H9 (cell line): ENCODE measurements at regions not wholly inside any gene's neighbourhood (a gene's known extent, or its start where the extent isn't known, plus 50 kb on each side); places are given as distances from the start of the nearest gene placed in this dataset.

Experiments used
- DNase-seq: peaks from one replicate; pipeline ENCODE4 v3.0.0-alpha.2; 2017
- H2AFZ ChIP-seq: one replicate; pipeline ENCODE4 v1.6.1; 2013; ENCODE audit warnings: mild to moderate bottlenecking, low read length, control low read depth, moderate library complexity
- H2AK5ac ChIP-seq: 2 replicates; pipeline ENCODE4 v1.6.1; 2013; ENCODE audit warnings: low read length, control low read depth, mixed read lengths; ENCODE audit not compliant: insufficient read length
- H2BK120ac ChIP-seq: one replicate; pipeline ENCODE4 v1.6.1; 2013; ENCODE audit warnings: low read depth, mild to moderate bottlenecking, low read length, control low read depth, inconsistent platforms; ENCODE audit not compliant: poor library complexity, severe bottlenecking
- H2BK12ac ChIP-seq: 2 replicates; pipeline ENCODE4 v1.6.1; 2013; ENCODE audit warnings: low read length, control low read depth, mixed read lengths, low read depth; ENCODE audit not compliant: insufficient read length
- H2BK15ac ChIP-seq: 2 replicates; pipeline ENCODE4 v1.6.1; 2013; ENCODE audit warnings: low read depth, low read length, control low read depth
- H2BK20ac ChIP-seq: one replicate; pipeline ENCODE4 v1.6.1; 2013; ENCODE audit warnings: low read depth, mild to moderate bottlenecking, low read length, control low read depth, inconsistent platforms; ENCODE audit not compliant: poor library complexity, severe bottlenecking
- H2BK5ac ChIP-seq: 2 replicates; pipeline ENCODE4 v1.6.1; 2013; ENCODE audit warnings: low read length, control low read depth, mixed read lengths; ENCODE audit not compliant: insufficient read length
- H3K14ac ChIP-seq: 2 replicates; pipeline ENCODE4 v1.6.1; 2013; ENCODE audit warnings: low read length, control low read depth; ENCODE audit not compliant: insufficient read depth
- H3K18ac ChIP-seq: 2 replicates; pipeline ENCODE4 v1.6.1; 2013; ENCODE audit warnings: low read depth, mild to moderate bottlenecking, mixed read lengths, low read length, control low read depth; ENCODE audit not compliant: insufficient read length
- H3K23ac ChIP-seq: 2 replicates; pipeline ENCODE4 v1.6.1; 2013; ENCODE audit warnings: low read length, control low read depth, mixed read lengths, low read depth; ENCODE audit not compliant: insufficient read length
- H3K23me2 ChIP-seq: 2 replicates; pipeline ENCODE4 v1.6.1; 2013; ENCODE audit warnings: low read depth, mild to moderate bottlenecking, mixed read lengths, low read length, control low read depth; ENCODE audit not compliant: insufficient read length, poor library complexity, severe bottlenecking
- H3K27ac ChIP-seq: 2 replicates; pipeline ENCODE4 v1.5.1; 2013; ENCODE audit warnings: low read length, control low read depth, mixed read lengths, low read depth; ENCODE audit not compliant: insufficient read length
- H3K27me3 ChIP-seq: 2 replicates; pipeline ENCODE4 v1.6.1; 2013; ENCODE audit warnings: low read length, control low read depth, inconsistent platforms; ENCODE audit not compliant: insufficient read depth
- H3K4ac ChIP-seq: 2 replicates; pipeline ENCODE4 v1.6.1; 2013; ENCODE audit warnings: low read depth, mild to moderate bottlenecking, control low read depth, inconsistent platforms, low read length, moderate library complexity
- H3K4me1 ChIP-seq: 2 replicates; pipeline ENCODE4 v1.6.1; 2013; ENCODE audit warnings: low read length, control low read depth, inconsistent platforms; ENCODE audit not compliant: insufficient read depth
- H3K4me2 ChIP-seq: 2 replicates; pipeline ENCODE4 v1.6.1; 2013; ENCODE audit warnings: low read length, control low read depth, mixed read lengths; ENCODE audit not compliant: insufficient read length, insufficient read depth
- H3K56ac ChIP-seq: 2 replicates; pipeline ENCODE4 v1.6.1; 2013; ENCODE audit warnings: low read depth, mild to moderate bottlenecking, mixed read lengths, low read length, control low read depth; ENCODE audit not compliant: insufficient read length
- H3K79me1 ChIP-seq: 2 replicates; pipeline ENCODE4 v1.6.1; 2013; ENCODE audit warnings: low read depth, mild to moderate bottlenecking, moderate library complexity, low read length, control low read depth, inconsistent platforms; ENCODE audit not compliant: insufficient read depth, poor library complexity, severe bottlenecking
- H3K79me2 ChIP-seq: 2 replicates; pipeline ENCODE4 v1.6.1; 2013; ENCODE audit warnings: low read length, control low read depth, inconsistent platforms; ENCODE audit not compliant: insufficient read depth
- H3K9ac ChIP-seq: 2 replicates; pipeline ENCODE4 v1.6.1; 2013; ENCODE audit warnings: low read length, control low read depth, mixed read lengths; ENCODE audit not compliant: insufficient read length; ENCODE audit errors: extremely low read depth
- H3K9me3 ChIP-seq: one replicate; pipeline ENCODE4 v1.6.1; 2013; ENCODE audit warnings: low read depth, low read length, inconsistent platforms; ENCODE audit not compliant: control insufficient read depth
- H3T11ph ChIP-seq: one replicate; pipeline ENCODE4 v1.6.1; 2013; ENCODE audit warnings: mild to moderate bottlenecking, low read length, control low read depth, inconsistent platforms
- H4K20me1 ChIP-seq: one replicate; pipeline ENCODE4 v1.6.1; 2013; ENCODE audit not compliant: control insufficient read depth, insufficient read length, insufficient read depth
- H4K5ac ChIP-seq: 2 replicates; pipeline ENCODE4 v1.6.1; 2013; ENCODE audit warnings: low read depth, mild to moderate bottlenecking, mixed read lengths, low read length, control low read depth; ENCODE audit not compliant: insufficient read length
- H4K8ac ChIP-seq: replicated peaks from 2 replicates; pipeline ENCODE4 v1.6.1; 2013; ENCODE audit warnings: low read length, control low read depth, mixed read lengths, low read depth; ENCODE audit not compliant: insufficient read length
- H4K91ac ChIP-seq: 2 replicates; pipeline ENCODE4 v1.6.1; 2013; ENCODE audit warnings: low read depth, mild to moderate bottlenecking, moderate library complexity, mixed read lengths, low read length, control low read depth; ENCODE audit not compliant: insufficient read length
- H3K27ac Mint-ChIP-seq, 3 experiments: 2 replicates in 2 of 3; 3 replicates in 1 of 3; pipeline ENCODE4 v1.8.0; 2020 to 2021; ENCODE audit warnings: mixed read lengths in 3 of 3, mild to moderate bottlenecking in 1 of 3, moderate library complexity in 1 of 3
- H3K27me3 Mint-ChIP-seq: 2 replicates; pipeline ENCODE4 v1.8.0; 2021; ENCODE audit warnings: low read depth, mild to moderate bottlenecking, moderate library complexity, mixed read lengths
- H3K36me3 Mint-ChIP-seq, 3 experiments: 2 replicates in 2 of 3; 3 replicates in 1 of 3; pipeline ENCODE4 v1.8.0; 2020 to 2021; ENCODE audit warnings: low read depth in 3 of 3, mixed read lengths in 3 of 3; ENCODE audit not compliant: insufficient read depth in 1 of 3
- H3K4me1 Mint-ChIP-seq, 2 experiments: 2 replicates each; pipeline ENCODE4 v1.8.0; 2020; ENCODE audit warnings: mixed read lengths in 2 of 2
- H3K4me3 Mint-ChIP-seq, 2 experiments: 2 replicates in 1 of 2; 3 replicates in 1 of 2; pipeline ENCODE4 v1.8.0; 2020 to 2021; ENCODE audit warnings: mild to moderate bottlenecking in 2 of 2, mixed read lengths in 2 of 2, moderate library complexity in 1 of 2
- H3K9me3 Mint-ChIP-seq, 2 experiments: 2 replicates in 1 of 2; 3 replicates in 1 of 2; pipeline ENCODE4 v1.8.0; 2020; ENCODE audit warnings: mild to moderate bottlenecking in 2 of 2, mixed read lengths in 2 of 2, moderate library complexity in 1 of 2
- WGBS: extraction: QIAGEN DNeasy Blood & Tissue Kit; methylation state at CpG from one replicate; pipeline ENCODE4 v1.1.7; 2013; ENCODE audit warnings: missing lambda C conversion rate, low lambda C conversion rate, mixed read lengths; ENCODE audit not compliant: insufficient read length; ENCODE audit errors: extremely low coverage; 5-methylcytosine and 5-hydroxymethylcytosine counted together
- TF ChIP-seq, protein P1 (sequence below): fragments of 200-600 bp; sonication (generic); conservative IDR thresholded peaks from 3 replicates; pipeline ENCODE4 v1.8.0; 2021; ENCODE audit warnings: antibody characterized with exemption, mild to moderate bottlenecking

DNA sequence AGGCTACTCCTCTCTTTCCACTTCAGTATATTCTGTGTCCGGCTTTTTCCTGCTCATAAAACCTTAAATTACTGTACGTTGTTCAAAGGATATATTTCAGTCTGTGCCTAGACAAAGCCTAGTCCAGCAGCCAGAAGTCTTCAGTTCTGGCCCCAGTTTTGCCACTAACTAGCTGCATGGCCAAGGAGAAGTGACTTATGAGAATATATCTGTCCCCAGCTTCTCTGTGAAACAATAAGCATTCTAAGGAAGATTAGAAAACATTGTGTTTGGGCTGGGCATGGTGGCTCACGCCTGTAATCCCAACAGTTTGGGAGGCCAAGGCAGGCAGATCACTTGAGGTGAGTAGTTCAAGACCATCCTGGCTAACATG is 105.0 kb upstream of the HDAC9 start:
- no peak overlapping the region for H4K8ac ChIP-seq
- Mint-ChIP-seq H3K36me3 (no peaks in the 10 kb centered on the region; a peak in 1 of 7 replicates), H3K9me3 (no peaks in the 10 kb centered on the region), H3K4me3 (no peak overlapping the region), H3K27ac (no peak overlapping the region), H3K27me3 (no peaks in the 10 kb centered on the region), H3K4me1 (peaks cover 40 to 41% of the 10 kb centered on the region in 2 experiments)
- H3K4me2 ChIP-seq: no peak overlapping the region
- H2BK15ac ChIP-seq: no peak overlapping the region
- TF ChIP-seq, protein P1, sequence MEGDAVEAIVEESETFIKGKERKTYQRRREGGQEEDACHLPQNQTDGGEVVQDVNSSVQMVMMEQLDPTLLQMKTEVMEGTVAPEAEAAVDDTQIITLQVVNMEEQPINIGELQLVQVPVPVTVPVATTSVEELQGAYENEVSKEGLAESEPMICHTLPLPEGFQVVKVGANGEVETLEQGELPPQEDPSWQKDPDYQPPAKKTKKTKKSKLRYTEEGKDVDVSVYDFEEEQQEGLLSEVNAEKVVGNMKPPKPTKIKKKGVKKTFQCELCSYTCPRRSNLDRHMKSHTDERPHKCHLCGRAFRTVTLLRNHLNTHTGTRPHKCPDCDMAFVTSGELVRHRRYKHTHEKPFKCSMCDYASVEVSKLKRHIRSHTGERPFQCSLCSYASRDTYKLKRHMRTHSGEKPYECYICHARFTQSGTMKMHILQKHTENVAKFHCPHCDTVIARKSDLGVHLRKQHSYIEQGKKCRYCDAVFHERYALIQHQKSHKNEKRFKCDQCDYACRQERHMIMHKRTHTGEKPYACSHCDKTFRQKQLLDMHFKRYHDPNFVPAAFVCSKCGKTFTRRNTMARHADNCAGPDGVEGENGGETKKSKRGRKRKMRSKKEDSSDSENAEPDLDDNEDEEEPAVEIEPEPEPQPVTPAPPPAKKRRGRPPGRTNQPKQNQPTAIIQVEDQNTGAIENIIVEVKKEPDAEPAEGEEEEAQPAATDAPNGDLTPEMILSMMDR: no peak
- no peak overlapping the region for H2AFZ ChIP-seq
- no peak overlapping the region for H4K5ac ChIP-seq
- H2AK5ac ChIP-seq: no peak overlapping the region
- H3T11ph ChIP-seq: no peak overlapping the region
- H3K27me3 ChIP-seq: no peaks in the 10 kb centered on the region
- no peak overlapping the region for H3K27ac ChIP-seq
- no peak overlapping the region for H4K91ac ChIP-seq
- no peaks in the 10 kb centered on the region for H3K79me1 ChIP-seq
- no peak overlapping the region for H2BK20ac ChIP-seq
- no peak overlapping the region for H3K18ac ChIP-seq
- H4K20me1 ChIP-seq: no peaks in the 10 kb centered on the region
- no peaks in the 10 kb centered on the region for H3K79me2 ChIP-seq
- no peak overlapping the region for H3K23ac ChIP-seq
- no peaks in the 10 kb centered on the region for H3K9me3 ChIP-seq
- H2BK120ac ChIP-seq: no peak overlapping the region
- H3K14ac ChIP-seq: no peak overlapping the region
- no peak for DNase-seq
- no peak overlapping the region for H2BK5ac ChIP-seq
- no peak overlapping the region for H3K56ac ChIP-seq
- H3K9ac ChIP-seq: no peak overlapping the region
- H3K4ac ChIP-seq: no peak overlapping the region
- H2BK12ac ChIP-seq: no peak overlapping the region
- no peaks in the 10 kb centered on the region for H3K23me2 ChIP-seq
- peaks cover 5% of the 10 kb centered on the region; the same call in 1 of the 2 replicates for H3K4me1 ChIP-seq
- no CpG with 5 or more reads among the region's 3 CpGs for WGBS
